HG03196 (cell line): ENCODE measurements at regions not wholly inside any gene's neighbourhood (a gene's known extent, or its start where the extent isn't known, plus 50 kb on each side); places are given as distances from the start of the nearest gene placed in this dataset.
"Not testable (repeated sequence)": the region's sequence is repeated elsewhere in the genome, so short reads cannot be mapped to it uniquely, and the experiment has no call there.

Experiments used
- ATAC-seq: cut with Tn5 transposase; IDR thresholded peaks from one replicate; pipeline ENCODE4 v1.9.1; 2021; ENCODE audit not compliant: unreplicated experiment

DNA sequence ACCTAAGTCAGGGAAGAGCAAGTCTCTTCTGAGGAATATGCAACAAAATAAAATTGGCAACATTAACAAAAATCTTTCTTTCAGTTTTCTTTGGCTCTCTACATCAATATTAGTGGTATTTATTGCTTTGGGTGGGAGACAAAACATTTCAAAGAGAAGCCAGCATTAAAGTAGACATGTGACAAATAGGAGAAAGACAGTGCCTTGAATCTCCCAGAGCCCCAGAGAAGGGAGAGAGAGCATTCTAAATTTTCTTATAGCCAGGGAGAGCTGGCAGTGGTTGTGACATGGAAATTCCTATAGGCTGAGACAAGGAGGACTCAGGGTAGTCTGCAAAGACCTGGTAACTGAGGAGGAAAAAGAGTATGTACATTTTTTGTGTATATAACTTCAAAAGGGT lies 79.4 kb upstream of the NREP start:
- no peak for ATAC-seq

DNA sequence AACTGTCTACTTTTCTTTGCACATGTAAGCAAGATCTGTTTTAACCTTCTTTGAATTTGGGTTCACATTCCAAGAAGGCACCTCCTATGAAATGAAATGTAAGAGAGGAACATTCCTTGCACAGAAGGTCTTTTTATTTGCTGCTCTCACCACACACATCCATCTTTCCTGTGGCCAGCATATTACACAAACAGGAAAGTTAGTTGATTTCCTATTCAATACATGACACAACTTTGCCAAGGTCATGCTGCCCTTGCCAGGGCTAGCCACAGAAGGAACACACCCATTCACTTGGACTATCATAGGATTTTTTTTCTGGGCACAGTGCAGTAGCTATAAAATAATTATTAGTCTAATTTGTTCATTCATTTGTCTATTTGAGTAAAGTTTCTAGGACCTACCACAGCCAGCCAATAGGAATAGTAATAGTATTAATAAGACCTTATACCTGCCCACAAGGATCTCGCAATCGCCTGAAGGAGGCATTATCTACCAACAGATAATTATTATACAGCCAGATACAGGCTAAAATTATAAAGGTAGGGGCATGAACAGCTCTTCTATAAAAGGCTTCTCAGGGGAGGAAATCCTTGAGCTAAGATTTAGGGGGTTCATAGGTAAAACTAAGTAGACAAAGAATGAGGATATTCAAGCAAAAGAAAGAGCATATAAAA lies 78.1 kb upstream of the NREP start:
- ATAC-seq = no peak

DNA sequence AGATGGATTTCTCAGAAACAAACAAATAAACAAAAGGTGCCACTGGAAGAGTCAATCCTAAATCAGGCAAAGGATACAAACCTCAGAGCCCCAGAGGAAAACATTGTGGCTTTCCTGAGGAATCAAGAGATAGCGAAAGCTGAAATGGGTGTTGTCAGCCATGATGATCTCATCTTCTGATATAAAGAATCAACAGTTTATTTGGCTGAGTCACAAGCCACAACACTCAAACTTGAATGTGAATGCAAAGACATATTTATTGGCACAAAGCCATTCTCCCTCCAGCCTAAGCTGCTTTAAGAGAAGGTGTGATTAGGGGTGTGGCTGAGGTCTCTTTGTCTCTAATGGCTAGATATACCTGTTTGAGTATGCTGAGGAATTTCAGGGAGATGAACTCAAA lies 73.3 kb upstream of the NREP start:
- ATAC-seq = no peak

DNA sequence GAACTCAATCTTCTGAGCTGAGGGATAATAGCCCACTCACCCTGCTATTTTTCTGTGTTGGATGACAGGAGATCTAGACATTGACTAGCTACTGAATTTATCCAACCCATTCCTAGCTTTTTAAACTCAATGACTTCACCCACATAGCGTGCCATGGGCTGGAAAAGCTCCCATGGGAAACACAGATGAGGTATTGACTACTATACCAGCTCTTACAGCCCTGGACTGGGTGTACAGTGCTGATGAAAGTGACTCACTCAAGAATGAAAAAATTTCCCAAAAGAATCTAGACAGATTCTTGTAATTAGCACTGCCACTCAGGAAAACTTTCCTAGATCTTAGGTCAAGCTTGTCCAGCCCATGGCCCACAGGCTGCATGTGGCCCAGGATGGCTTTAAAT lies 72.7 kb upstream of the NREP start:
- no peak for ATAC-seq

DNA sequence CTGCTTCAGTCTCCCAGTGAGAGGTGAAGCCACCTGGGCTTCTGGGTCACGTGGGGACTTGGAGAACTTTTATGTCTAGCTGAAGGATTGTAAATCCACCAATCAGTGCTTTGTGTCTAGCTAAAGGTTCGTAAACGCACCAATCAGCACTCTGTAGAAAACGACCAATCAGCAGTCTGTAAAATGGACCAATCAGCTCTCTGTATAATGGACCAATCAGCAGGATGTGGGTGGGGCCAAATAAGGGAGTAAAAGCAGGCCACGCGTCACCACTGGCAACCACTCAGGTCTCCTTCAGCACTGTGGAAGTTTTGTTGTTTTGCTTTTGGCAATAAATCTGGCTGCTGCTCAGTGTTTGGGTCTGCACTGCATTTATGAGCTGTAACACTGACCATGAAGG lies 69.1 kb upstream of the NREP start:
- ATAC-seq = no peak

DNA sequence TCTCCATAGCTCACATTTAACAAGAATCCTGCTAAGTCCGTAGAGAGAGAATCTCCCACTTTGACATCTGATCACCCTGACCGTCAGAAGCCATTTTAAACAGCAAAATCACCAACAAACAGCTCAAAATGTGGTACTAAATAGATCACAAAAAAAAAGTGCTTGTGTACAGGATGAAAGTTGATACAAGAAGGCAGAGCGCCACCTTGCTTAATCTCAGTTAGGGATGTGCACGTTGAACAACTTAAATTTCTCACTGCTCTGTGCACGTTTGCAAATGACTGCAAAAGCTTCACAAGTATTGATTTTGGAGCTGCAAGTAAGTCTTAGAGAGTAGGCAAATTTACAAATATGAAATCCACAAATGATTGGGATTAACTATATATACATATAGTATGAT lies 63.1 kb upstream of the NREP start:
- no peak for ATAC-seq

DNA sequence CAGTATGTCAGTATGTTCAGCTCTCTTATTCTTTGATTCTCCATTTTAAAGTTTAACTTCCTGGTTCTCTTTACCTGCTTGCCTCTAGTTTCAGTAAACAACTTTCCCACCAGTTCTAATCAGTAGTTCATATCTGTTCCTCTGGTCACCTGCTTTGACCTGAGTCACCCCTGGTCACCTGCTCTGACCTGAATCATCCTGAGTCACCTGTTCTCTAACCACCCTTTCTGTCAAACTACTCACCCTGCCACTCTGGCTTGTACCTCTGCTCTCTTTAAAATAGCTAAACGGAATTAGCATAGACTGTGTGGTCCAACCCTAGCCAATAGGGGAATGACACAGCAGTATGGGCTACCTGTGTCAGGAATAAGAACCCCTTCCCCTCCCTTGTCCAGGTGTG lies 62.0 kb upstream of the NREP start:
- not testable (repeated sequence) for ATAC-seq

DNA sequence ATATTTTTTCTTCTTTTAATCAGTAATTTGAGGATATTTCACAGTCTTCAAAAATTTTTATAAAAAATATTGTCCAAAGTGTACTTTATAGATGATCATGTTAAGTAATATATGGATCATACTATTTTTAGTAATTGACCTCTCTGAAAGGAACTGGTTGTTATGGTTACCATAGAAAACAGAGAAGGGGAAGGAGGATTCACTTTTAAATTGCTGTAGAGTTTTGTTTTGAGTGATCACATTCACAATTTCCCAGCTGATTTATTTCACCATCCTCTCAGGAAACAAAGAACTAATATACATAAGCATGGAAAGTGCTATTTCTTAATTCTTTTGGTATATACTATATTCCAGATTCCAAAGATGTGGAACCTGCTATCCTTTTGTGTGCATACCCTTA lies 56.5 kb upstream of the NREP start:
- no peak for ATAC-seq

DNA sequence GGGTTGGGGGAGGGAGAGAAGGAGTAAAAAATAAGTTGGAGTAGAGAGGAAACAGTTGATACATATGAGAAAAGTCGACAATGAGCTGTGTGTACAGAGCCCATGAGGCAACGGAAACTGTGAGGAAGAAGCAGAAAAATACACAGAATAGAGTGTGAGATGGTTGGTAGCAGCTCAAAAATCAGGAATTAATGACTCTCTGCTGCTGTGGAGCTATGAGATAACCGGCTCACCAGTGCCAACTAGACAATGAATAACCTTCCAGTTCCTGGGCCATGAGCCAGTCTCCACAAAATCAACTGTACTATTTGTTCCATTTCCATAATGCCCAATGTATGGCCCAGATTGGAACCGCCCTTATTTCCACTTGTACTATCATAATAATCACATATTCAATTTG lies 53.1 kb upstream of the NREP start:
- ATAC-seq = no peak
